Ishikawa (cell line): ENCODE measurements at regions not wholly inside any gene's neighbourhood (a gene's known extent, or its start where the extent isn't known, plus 50 kb on each side); places are given as distances from the start of the nearest gene placed in this dataset.

Experiments
- CEBPB ChIP-seq: IDR thresholded peaks from 2 replicates; pipeline ENCODE4 v1.6.1; 2012
- CREB1 ChIP-seq: IDR thresholded peaks from 2 replicates; pipeline ENCODE4 v1.6.1; 2012; ENCODE audit warnings: low read depth
- EGR1 ChIP-seq: IDR thresholded peaks from 2 replicates; pipeline ENCODE4 v1.6.1; 2012
- EP300 ChIP-seq: IDR thresholded peaks from 2 replicates; pipeline ENCODE4 v1.6.1; 2012; ENCODE audit warnings: borderline replicate concordance
- FOXM1 ChIP-seq: IDR thresholded peaks from 2 replicates; pipeline ENCODE4 v1.6.1; 2012; ENCODE audit warnings: low read depth, borderline replicate concordance
- NFIC ChIP-seq: IDR thresholded peaks from 2 replicates; pipeline ENCODE4 v1.6.1; 2012
- RAD21 ChIP-seq: IDR thresholded peaks from 2 replicates; pipeline ENCODE4 v1.6.1; 2012; ENCODE audit warnings: low read depth
- TAF1 ChIP-seq: IDR thresholded peaks from 2 replicates; pipeline ENCODE4 v1.6.1; 2012; ENCODE audit warnings: low read depth, mild to moderate bottlenecking
- TCF12 ChIP-seq: IDR thresholded peaks from 2 replicates; pipeline ENCODE4 v1.6.1; 2012; ENCODE audit warnings: low read depth
- TEAD4 ChIP-seq: IDR thresholded peaks from 2 replicates; pipeline ENCODE4 v1.6.1; 2012
- YY1 ChIP-seq: IDR thresholded peaks from 2 replicates; pipeline ENCODE4 v1.6.1; 2012; ENCODE audit warnings: low read depth
- ZBTB7A ChIP-seq: IDR thresholded peaks from 2 replicates; pipeline ENCODE4 v1.6.1; 2012; ENCODE audit warnings: low read depth
- TF ChIP-seq, protein P1 (sequence below): IDR thresholded peaks from 2 replicates; pipeline ENCODE4 v1.6.1; 2012
- TF ChIP-seq, protein P2 (sequence below): IDR thresholded peaks from 2 replicates; pipeline ENCODE4 v1.6.1; 2012; ENCODE audit warnings: low read depth, mild to moderate bottlenecking
- TF ChIP-seq, protein P3 (sequence below): IDR thresholded peaks from 2 replicates; pipeline ENCODE4 v1.6.1; 2012

DNA sequence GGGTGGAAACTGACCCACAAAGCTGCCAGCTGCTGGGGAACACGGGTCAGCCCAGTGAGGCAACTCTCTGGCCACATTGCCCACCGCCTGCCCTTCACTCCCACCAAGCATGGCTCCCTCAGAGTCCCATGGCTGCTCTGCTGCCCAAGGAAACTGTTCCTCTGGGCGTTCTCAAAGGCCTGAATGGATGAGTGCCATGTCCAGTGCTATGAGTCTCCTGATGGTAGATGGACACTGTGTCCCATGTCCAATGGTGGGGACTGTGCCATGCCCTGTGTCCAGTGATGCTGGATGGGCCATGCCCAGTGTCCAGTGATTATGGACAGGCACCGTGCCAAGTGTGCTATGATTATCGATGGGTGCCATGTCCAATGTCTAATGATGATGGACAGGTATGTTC is 88.8 kb downstream of the ANKRD10 start:
- no peak for TF ChIP-seq TAF1
- TF ChIP-seq FOXM1 = no peak
- TF ChIP-seq YY1 = no peak
- TF ChIP-seq CREB1 = no peak
- TF ChIP-seq, protein P1, sequence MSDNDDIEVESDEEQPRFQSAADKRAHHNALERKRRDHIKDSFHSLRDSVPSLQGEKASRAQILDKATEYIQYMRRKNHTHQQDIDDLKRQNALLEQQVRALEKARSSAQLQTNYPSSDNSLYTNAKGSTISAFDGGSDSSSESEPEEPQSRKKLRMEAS = no peak
- TF ChIP-seq, protein P2, sequence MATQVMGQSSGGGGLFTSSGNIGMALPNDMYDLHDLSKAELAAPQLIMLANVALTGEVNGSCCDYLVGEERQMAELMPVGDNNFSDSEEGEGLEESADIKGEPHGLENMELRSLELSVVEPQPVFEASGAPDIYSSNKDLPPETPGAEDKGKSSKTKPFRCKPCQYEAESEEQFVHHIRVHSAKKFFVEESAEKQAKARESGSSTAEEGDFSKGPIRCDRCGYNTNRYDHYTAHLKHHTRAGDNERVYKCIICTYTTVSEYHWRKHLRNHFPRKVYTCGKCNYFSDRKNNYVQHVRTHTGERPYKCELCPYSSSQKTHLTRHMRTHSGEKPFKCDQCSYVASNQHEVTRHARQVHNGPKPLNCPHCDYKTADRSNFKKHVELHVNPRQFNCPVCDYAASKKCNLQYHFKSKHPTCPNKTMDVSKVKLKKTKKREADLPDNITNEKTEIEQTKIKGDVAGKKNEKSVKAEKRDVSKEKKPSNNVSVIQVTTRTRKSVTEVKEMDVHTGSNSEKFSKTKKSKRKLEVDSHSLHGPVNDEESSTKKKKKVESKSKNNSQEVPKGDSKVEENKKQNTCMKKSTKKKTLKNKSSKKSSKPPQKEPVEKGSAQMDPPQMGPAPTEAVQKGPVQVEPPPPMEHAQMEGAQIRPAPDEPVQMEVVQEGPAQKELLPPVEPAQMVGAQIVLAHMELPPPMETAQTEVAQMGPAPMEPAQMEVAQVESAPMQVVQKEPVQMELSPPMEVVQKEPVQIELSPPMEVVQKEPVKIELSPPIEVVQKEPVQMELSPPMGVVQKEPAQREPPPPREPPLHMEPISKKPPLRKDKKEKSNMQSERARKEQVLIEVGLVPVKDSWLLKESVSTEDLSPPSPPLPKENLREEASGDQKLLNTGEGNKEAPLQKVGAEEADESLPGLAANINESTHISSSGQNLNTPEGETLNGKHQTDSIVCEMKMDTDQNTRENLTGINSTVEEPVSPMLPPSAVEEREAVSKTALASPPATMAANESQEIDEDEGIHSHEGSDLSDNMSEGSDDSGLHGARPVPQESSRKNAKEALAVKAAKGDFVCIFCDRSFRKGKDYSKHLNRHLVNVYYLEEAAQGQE = no peak
- no peak for TF ChIP-seq TEAD4
- no peak for TF ChIP-seq NFIC
- TF ChIP-seq RAD21 = no peak
- no peak for TF ChIP-seq TCF12
- no peak for TF ChIP-seq ZBTB7A
- TF ChIP-seq CEBPB = no peak
- no peak for TF ChIP-seq EGR1
- no peak for TF ChIP-seq EP300
- TF ChIP-seq, protein P3, sequence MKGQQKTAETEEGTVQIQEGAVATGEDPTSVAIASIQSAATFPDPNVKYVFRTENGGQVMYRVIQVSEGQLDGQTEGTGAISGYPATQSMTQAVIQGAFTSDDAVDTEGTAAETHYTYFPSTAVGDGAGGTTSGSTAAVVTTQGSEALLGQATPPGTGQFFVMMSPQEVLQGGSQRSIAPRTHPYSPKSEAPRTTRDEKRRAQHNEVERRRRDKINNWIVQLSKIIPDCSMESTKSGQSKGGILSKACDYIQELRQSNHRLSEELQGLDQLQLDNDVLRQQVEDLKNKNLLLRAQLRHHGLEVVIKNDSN = no peak

DNA sequence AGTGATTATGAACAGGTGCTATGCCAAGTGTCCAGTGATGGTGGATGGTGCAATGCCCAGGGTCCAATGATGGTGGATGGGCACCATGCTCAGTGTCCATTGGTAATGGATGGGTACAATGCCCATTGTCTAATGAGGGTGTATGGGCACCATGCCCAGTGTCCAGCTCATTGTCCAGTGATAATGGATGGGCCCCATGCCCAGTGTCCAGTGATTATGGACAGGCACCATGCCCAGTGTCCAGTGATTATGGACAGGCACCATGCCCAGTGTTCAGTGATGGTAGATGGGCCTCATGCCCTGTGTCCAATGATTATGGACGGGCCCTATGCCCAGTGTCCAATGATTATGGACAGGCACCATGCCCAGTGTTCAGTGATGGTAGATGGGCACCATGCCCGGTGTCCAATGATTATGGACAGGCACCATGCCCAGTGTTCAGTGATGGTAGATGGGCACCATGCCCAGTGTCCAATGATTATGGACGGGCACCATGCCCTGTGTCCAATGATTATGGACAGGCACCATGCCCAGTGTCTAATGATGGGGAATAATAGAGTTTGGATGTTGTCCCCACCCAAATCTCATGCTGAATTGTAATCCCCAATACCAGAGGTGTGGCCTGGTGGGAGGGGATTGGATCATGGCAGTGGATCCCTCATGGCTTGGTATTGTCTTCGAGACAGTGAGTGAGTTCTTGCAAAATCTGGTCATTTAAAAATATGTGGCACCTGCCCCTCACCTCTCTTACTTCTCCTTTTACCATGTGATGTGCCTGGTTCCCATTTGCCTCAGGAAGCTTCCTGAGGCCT is 87.8 kb downstream of the ANKRD10 start:
- no peak; the same call in 1 of the 2 replicates for TF ChIP-seq NFIC
- TF ChIP-seq RAD21 = no peak
- no peak for TF ChIP-seq EP300
- no peak for TF ChIP-seq TAF1
- no peak for TF ChIP-seq ZBTB7A
- no peak for TF ChIP-seq CEBPB
- TF ChIP-seq TEAD4 = no peak
- TF ChIP-seq EGR1 = no peak
- TF ChIP-seq, protein P2 = no peak
